Cardiac fibroblast (primary cell): ENCODE measurements at regions not wholly inside any gene's neighbourhood (a gene's known extent, or its start where the extent isn't known, plus 50 kb on each side); places are given as distances from the start of the nearest gene placed in this dataset.
"Not testable (repeated sequence)": the region's sequence is repeated elsewhere in the genome, so short reads cannot be mapped to it uniquely, and the experiment has no call there.

Source experiments
- DNase-seq, 2 donors: peaks; one replicate each; pipeline versions ENCODE4 v3.0.0 to v3.0.0-alpha.2; 2010; ENCODE audit warnings: low read depth in 2 of 2
- H3K4me3 ChIP-seq, 2 donors: replicated peaks in 1 of 2; 1 replicate in 1 of 2; 2 replicates in 1 of 2; pipeline ENCODE4 v1.5.1; 2011; ENCODE audit warnings: low read depth in 2 of 2, low read length in 2 of 2, mild to moderate bottlenecking in 2 of 2, moderate library complexity in 1 of 2
- TF ChIP-seq, protein P1 (sequence below): IDR thresholded peaks from one replicate; pipeline ENCODE4 v1.5.1; 2011; ENCODE audit warnings: low read depth, mild to moderate bottlenecking, low read length, inconsistent platforms

DNA sequence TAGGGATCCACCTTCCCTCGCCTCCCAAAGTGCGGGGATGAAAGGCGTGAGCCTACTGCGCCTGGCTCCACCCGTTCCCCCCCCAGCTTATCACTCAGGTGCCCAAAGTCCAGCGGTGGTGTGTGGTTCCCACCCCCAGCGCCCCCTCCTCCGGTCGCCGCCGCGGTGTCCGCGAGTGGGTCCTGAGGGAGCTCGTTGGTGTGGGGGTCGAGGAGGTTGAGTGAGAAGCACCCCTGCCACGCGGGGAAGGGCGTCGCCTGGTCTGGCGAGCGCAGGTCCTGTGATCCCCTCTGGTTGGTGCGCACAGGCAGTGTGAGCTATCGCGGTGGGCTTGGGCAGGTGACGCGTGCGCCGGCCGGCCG is 3900.6 kb upstream of the OR11H1 start:
- DNase-seq = no peak
- TF ChIP-seq, protein P1, sequence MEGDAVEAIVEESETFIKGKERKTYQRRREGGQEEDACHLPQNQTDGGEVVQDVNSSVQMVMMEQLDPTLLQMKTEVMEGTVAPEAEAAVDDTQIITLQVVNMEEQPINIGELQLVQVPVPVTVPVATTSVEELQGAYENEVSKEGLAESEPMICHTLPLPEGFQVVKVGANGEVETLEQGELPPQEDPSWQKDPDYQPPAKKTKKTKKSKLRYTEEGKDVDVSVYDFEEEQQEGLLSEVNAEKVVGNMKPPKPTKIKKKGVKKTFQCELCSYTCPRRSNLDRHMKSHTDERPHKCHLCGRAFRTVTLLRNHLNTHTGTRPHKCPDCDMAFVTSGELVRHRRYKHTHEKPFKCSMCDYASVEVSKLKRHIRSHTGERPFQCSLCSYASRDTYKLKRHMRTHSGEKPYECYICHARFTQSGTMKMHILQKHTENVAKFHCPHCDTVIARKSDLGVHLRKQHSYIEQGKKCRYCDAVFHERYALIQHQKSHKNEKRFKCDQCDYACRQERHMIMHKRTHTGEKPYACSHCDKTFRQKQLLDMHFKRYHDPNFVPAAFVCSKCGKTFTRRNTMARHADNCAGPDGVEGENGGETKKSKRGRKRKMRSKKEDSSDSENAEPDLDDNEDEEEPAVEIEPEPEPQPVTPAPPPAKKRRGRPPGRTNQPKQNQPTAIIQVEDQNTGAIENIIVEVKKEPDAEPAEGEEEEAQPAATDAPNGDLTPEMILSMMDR = no peak
- no peak overlapping the region for H3K4me3 ChIP-seq

DNA sequence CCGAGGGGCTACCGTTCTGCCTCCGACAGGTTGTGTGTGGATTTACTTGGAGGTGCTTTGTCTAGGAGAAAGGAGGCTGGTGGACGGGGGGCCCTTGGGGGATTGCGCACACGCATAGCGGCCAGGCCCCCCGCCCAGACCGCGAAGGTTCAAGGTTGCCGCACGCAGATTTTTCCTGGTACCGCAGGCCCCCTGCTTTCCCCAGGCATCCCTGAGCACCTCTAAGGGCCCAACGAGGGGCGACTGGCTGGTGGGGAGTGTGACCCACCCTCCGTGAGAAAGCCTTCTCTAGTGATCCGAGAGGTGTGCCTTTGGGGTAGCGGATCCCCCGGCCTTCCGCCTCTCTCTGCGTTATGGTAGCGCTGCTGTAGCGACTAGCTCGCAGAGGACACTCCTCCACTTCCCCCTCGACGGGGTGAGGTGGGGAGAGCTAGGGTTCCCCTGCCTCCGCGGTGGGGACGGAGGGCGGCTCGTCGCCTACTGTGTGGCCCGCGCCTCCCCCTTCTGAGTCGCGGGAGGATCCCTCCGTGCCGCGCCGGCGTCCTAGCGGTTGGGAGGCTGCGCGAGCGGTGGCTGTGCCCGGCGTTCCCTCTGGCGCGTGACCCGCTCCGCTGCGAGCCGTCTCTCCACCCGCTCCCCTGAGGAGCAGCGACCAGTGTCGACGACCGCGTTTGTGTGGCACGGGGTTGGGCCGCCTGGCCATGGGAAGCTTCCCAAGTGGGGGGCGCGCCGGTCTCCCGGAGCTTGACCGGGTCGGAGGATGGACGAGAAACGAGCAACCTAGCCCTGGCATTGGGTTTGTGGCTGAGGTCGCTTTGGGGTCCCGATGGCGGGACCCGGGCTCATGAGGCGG is 3900.0 kb upstream of the OR11H1 start:
- TF ChIP-seq, protein P1 = no peak
- no peak for DNase-seq
- no peak overlapping the region for H3K4me3 ChIP-seq

DNA sequence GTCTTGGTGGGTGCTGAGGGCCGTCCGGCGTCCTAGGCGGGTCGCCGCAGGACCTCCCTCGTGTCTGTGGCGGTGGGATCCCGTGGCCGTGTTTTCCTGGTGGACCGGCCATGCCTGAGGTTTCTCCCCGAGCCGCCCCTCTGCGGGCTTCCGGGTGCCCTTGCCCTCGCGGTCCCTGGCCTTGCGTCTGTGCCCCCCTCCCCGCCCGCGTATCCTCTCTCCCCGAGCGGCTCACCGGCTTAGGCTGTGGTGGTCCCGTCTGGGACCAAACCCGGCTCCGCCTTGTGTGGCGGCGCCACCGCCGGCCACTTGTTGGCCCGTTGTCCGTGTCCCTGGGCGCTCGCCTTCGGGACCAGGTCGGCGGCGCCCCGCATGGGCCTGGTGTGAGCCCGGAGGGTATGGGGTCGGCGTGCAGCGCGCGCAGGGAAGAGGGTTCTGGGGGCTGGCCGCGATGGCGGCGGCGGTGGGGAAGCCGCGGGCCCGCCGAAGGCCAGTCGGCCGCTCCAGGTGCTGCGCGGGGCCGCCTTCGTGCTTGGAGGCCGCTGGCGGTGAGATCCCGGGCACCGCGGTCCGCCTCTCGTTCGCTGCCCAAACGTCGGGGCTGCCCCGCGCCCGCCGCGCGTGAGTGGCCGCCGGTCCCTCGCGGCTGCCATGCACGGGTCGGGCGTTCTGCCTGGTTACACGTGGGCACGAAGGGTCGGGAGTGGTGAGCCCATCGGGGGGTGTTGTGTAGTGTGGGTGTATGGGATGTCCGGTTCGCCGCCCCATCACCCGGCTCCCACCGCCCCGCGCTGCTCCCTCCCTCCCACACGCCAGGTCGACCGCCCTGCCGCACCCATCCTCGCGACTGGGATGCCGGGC is 3899.1 kb upstream of the OR11H1 start:
- no peak for DNase-seq
- no peak overlapping the region for H3K4me3 ChIP-seq
- TF ChIP-seq, protein P1 = no peak

DNA sequence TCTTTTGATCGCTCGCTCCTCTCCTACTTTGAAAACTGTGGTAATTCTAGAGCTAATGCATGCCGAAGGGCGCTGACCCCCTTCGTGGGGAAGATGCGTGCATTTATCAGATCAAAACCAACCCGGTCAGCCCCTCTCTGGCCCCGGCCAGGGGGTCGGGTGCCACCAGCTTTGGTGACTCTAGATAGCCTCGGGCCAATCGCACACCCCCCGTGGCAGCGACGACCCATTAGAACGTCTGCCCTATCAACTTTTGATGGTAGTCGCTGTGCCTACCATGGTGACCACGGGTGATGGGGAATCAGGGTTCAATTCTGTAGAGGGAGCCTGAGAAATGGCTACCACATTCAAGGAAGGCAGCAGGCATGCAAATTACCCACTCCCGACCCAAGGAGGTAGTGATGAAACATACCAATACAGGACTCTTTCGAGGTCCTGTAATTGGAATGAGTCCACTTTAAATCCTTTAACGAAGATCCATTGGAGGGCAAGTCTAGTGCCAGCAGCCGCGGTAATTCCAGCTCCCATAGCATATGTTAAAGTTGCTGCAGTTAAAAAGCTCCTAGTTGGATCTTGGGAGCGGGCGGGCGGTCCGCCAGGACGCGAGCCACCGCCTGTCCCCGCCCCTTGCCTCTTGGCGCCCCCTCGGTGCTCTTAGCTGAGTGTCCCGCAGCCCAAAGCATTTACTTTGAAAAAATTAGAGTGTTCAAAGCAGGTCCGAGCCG is 3898.2 kb upstream of the OR11H1 start:
- no peak overlapping the region for H3K4me3 ChIP-seq
- no peak for DNase-seq
- TF ChIP-seq, protein P1 = no peak

DNA sequence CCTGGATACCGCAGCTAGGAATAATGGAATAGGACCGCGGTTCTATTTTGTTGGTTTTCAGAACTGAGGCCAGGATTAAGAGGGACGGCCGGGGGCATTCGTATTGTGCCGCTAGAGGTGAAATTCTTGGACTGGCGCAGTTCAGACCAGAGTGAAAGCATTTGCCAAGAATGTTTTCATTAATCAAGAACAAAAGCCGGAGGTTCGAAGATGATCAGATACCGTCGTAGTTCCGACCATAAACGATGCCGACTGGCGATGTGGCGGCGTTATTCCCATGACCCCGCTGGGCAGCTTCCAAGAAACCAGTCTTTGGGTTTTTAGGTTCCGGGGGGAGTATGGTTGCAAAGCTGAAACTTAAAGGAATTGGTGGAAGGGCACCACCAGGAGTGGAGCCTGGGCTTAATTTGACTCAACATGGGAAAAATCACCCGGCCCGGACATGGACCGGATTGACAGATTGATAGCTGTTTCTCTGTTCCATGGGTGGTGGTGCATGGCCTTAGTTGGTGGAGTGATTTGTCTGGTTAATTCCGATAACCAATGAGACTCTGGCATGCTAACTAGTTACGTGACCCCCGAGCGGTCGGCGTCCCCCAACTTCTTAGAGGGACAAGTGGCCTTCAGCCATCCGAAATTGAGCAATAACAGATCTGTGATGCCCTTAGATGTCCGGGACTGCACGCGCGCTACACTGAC is 3897.5 kb upstream of the OR11H1 start:
- peak in 1 of 2 donors; percentile 20 for DNase-seq
- not testable (repeated sequence) for H3K4me3 ChIP-seq
